CD4-positive, alpha-beta T cell treated with Interleukin-15 for 4 hours (primary cell): ENCODE measurements at regions not wholly inside any gene's neighbourhood (a gene's known extent, or its start where the extent isn't known, plus 50 kb on each side); places are given as distances from the start of the nearest gene placed in this dataset.

Source experiments
- DNase-seq: peaks from one replicate; pipeline ENCODE4 v3.0.0-alpha.2; 2020; ENCODE audit warnings: low spot score

DNA sequence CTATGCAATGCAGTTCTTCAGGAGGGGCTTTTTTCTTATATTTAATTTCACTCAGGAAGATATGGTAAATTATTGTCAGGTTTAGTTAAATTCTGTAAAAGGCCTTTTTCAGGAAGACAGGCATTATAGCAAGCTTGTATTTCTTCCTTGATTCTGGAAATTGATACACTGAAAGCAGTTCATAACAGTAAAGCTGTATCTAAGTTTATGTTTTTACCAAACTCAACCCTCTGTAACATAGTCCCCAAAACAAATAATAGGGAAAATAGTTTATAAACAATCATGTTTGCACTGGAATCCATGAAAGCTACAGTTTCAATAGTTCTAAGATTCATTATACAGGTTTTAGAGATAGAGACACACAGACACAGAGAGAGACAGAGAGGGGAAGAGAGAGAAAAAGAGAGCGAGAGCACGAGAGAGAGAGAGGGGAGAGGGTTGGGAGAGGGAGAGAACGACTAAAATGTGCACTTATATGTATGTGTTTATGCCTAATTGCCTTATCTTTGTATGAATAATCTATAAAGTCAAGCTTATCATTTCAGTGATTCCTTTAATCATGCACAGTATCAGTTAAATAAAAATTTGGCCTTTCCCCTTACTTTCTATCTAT, 454.4 kb downstream of the RFPL4B start:
- no peak for DNase-seq

- no peak for DNase-seq
Measured at GRCh38 chr6:112802144-112802543, 455.0 kb downstream of the RFPL4B start.

GRCh38 chr6:112804638-112805330, 457.7 kb downstream of the RFPL4B start:
- DNase-seq: no peak

DNA sequence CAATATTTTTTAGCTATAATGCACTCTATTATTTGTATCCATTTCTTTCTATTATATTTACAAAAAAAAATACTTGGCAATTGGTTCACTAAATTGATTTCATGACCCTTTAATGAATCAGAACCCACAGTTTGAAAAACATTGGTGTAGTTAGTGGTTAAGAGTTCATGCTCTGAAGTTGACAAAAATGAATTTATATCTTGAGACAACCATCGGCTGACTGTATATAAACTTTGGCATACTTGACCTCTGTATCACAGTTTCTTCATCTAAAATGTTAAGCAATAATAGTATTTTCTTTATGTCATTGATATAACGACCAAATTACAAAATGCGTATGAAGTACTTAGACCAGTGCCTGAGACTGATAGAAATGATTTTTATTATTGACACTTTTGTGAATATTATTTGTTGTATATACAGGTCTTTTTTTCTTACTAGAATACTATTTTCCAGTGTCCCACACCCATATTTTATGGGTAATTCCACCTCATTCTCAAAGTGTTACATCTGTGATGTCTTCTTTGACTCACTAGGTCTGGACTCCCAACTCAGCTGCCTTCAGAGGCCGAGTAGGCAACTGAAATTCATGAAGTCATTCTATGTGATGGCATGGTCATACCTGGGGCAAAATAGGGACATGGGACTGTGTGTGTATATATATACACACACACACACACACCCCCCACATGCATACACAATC, 459.2 kb downstream of the RFPL4B start:
- no peak for DNase-seq

- no peak for DNase-seq
Measured at GRCh38 chr6:112821476-112821875, 474.3 kb downstream of the RFPL4B start.

- no peak for DNase-seq
Measured at GRCh38 chr6:112822769-112823168, 475.6 kb downstream of the RFPL4B start.

- no peak for DNase-seq
Measured at GRCh38 chr6:112827793-112828192, 480.7 kb downstream of the RFPL4B start.

- DNase-seq: no peak
Measured at GRCh38 chr6:112831022-112831421, 483.9 kb downstream of the RFPL4B start.

- DNase-seq: no peak
Measured at GRCh38 chr6:112833581-112834131, 486.5 kb downstream of the RFPL4B start.

- no peak for DNase-seq
Measured at GRCh38 chr6:112835078-112835477, 487.9 kb downstream of the RFPL4B start.

- no peak for DNase-seq
Measured at GRCh38 chr6:112839525-112839961, 492.4 kb downstream of the RFPL4B start.

DNA sequence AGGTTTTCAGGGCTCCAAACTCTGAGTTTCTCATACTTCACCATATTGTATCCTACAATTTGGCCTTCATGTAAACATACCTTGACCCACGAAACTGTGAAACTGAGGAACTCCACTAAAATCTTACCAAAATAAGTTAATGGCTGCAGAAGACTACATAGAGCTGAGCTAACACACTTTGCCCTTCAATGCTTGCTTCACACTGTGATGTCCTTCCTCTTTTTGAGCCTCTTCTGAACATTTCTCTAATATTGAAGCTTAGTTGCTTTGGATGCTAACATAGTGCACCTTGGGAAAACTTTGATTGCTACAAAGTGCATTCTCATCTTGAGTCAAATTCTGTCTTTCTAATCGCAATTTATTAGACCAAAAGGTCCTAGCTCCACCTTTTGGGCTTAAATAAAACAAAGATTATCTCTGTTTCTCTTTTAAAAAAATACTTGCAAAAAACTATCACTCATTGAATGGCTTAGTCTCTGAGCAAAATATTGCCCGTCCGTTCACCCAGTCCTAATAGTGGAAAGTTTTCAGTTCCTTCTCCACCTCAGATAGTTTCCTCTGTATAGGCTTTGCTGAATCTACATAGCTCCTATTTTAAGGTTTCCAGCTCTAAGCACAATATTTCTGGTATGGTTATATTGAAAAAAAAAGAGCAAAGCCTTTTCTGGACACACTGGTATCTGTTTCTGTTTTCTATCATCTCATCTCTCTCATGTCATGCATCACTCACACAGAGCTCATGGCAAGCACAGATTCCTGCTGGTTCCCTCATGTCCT, 494.6 kb downstream of the RFPL4B start:
- no peak for DNase-seq

DNA sequence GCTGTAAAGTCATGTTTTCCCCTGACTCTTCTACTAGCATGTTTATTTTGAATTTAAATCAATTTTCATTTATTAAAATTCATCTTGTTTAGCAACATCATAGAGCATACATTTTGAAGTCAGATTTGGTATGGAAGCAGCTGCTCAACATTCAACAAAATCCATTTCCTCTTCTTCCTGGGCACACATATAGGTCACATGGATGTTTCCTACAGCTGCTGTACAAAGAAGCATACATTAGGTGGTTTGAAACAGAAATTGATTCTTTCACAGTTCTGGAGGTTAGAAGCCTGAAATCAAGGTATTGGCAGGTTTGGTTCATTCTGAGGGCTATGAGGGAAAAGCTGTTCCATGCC, 495.2 kb downstream of the RFPL4B start:
- no peak for DNase-seq

DNA sequence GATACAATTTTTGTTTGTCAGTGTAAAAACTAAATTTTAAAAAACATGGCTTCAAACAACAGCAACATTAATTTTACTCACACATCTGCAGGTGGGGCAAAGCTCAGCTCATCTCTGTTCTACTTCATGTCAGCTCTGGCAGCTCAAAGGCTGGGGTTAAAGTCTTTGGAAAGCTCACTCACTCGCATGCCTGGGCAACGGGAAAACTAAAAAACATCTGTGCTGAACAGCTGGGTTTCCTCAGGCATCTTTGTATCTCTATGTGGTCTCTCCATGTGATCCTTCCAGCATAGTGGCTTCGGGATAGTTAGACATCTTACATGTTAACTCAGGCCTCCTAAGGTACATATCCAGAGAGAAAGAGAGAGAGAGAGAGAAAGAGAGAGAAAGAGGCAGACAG, 499.6 kb downstream of the RFPL4B start:
- no peak for DNase-seq

DNA sequence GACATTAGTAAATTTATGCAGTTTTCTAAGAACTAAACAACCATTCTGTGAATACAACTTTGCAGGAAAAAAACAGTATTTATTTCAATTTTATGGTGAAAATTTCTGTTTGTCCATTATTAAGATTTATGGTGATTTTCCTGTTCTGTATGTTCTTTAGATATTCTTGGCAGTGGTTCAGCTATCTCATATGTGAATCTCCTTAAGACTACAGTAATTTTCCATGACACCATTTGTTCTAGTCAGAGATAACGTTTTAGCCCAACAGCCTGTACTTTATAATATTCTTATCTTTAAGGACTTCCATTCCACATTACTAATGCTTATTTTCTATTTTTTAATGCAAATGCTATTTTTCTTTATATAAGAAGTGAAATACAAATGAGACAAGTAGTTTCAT, 504.0 kb downstream of the RFPL4B start:
- no peak for DNase-seq

DNA sequence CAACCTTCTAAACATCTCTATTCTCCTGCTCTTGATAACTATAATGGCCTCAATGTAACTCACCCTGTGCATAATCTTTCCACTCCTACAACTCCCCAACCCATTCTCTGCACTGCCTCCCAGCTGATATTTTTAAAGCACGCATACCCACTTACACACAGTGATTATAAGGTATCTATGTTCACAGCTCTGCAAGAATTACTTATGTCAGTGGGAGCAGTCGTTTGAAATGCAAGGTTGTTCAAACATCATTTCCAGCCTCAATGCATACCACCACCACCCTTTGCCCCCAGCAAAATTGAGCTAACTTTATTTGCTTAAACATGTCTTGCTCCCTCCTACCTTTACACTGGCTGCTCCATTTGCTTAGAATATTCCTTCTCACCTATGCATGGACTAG, 506.0 kb downstream of the RFPL4B start:
- DNase-seq: no peak

DNA sequence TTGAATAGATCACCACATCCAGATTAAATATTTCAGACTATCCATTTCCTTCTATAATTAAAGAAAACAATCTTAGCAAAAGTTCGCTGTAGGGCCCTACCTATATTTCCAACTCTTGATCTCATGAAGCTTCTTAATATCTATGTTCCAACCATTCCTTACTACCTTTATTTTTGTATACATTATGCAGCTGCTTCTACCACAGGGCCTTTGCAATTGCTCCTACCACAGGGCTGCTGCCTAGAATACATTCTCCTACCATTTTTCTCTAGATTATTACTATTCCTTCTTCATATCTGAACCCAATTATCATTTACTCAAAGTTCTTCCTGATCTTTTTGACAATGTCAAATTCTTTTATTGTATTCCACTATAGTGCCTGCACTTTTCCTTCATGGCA, 516.6 kb downstream of the RFPL4B start:
- DNase-seq: no peak

- no peak for DNase-seq
Measured at GRCh38 chr6:112865131-112865530, 518.0 kb downstream of the RFPL4B start.

DNA sequence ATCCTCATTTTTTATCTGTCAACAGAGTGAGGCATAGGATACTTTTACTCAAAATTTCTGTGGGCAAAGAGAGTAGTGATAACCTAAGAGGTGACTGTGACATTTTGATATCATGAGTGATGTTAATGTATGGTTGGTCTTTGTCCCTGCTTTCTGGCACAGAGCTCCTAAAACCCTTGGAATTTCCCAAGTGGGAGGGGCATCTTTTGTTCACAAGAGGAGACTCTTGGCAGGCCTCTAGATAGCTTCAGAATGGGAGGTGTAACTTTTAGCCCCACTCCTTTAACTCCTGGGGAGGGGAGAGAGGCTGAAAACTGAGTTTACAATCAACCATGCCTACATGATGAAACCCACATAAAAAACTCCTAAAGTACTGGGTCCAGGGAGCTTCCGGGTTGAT, 527.8 kb downstream of the RFPL4B start:
- no peak for DNase-seq

GRCh38 chr6:112877134-112878100, 530.3 kb downstream of the RFPL4B start:
- no peak for DNase-seq

- no peak for DNase-seq
Measured at GRCh38 chr6:112879920-112880413, 532.8 kb downstream of the RFPL4B start.
